ENCODE measurements at regions not wholly inside any gene's neighbourhood (a gene's known extent, or its start where the extent isn't known, plus 50 kb on each side); places are given as distances from the start of the nearest gene placed in this dataset.

GRCh38 chr2:118671701-118672454 lies 175.6 kb downstream of the EN1 start:
- no peak for DNase-seq (ENCODE audit: low read depth in 1 of 2, low spot score in 1 of 2)
- no peaks in the 10 kb centered on the region for H3K4me1 ChIP-seq (ENCODE audit: low read depth)
- H3K4me3 ChIP-seq, result no peak overlapping the region
- no peak overlapping the region for H3K27ac ChIP-seq
- no peaks in the 10 kb centered on the region for H3K36me3 ChIP-seq
- no peaks in the 10 kb centered on the region for H3K9me3 ChIP-seq (ENCODE audit: low read depth)
- no peak for TF ChIP-seq CTCF (IDR thresholded peaks at IDR 0.05; ENCODE audit: low read depth, low read length)
- H3K27me3 ChIP-seq, result no peaks in the 10 kb centered on the region

GRCh38 chr2:118670838-118671237 lies 176.6 kb downstream of the EN1 start:
- H3K27ac ChIP-seq, result no peak overlapping the region
- peak in 1 of 2 donors; percentile 84 for DNase-seq (ENCODE audit: low read depth in 1 of 2, low spot score in 1 of 2)
- TF ChIP-seq CTCF (IDR thresholded peaks at IDR 0.05; ENCODE audit: low read depth, low read length), result no peak

GRCh38 chr2:118670276-118670675 lies 177.2 kb downstream of the EN1 start:
- DNase-seq (ENCODE audit: low read depth in 1 of 2, low spot score in 1 of 2), result no peak
- H3K27me3 ChIP-seq, result no peaks in the 10 kb centered on the region
- H3K4me3 ChIP-seq, result no peak overlapping the region
- TF ChIP-seq CTCF (IDR thresholded peaks at IDR 0.05; ENCODE audit: low read depth, low read length), result no peak
- no peaks in the 10 kb centered on the region for H3K36me3 ChIP-seq
- no peaks in the 10 kb centered on the region for H3K9me3 ChIP-seq (ENCODE audit: low read depth)
- H3K27ac ChIP-seq, result no peak overlapping the region
- H3K4me1 ChIP-seq (ENCODE audit: low read depth), result no peaks in the 10 kb centered on the region

More at GRCh38 chr2:118670838-118671237, 176.6 kb downstream of the EN1 start:
- Histone ChIP-seq H3K27me3 (no peaks in the 10 kb centered on the region), H3K36me3 (no peaks in the 10 kb centered on the region), H3K4me1 (ENCODE audit: low read depth) (no peaks in the 10 kb centered on the region), H3K9me3 (ENCODE audit: low read depth) (no peaks in the 10 kb centered on the region), H3K4me3 (no peak overlapping the region)

GRCh38 chr2:118669654-118670053 lies 177.8 kb downstream of the EN1 start:
- Histone ChIP-seq H3K9me3 (ENCODE audit: low read depth) (no peaks in the 10 kb centered on the region), H3K4me3 (no peak overlapping the region), H3K4me1 (ENCODE audit: low read depth) (no peaks in the 10 kb centered on the region), H3K27me3 (no peaks in the 10 kb centered on the region), H3K36me3 (no peaks in the 10 kb centered on the region), H3K27ac (no peak overlapping the region)
- DNase-seq (ENCODE audit: low read depth in 1 of 2, low spot score in 1 of 2), result no peak
- TF ChIP-seq CTCF (IDR thresholded peaks at IDR 0.05; ENCODE audit: low read depth, low read length), result no peak

- DNase-seq (ENCODE audit: low read depth in 1 of 2, low spot score in 1 of 2), result peak in 1 of 2 donors; percentile 94
- Histone ChIP-seq H3K4me1 (ENCODE audit: low read depth) (no peaks in the 10 kb centered on the region), H3K36me3 (no peaks in the 10 kb centered on the region), H3K27ac (no peak overlapping the region), H3K4me3 (no peak overlapping the region), H3K9me3 (ENCODE audit: low read depth) (no peaks in the 10 kb centered on the region), H3K27me3 (no peaks in the 10 kb centered on the region)
- TF ChIP-seq CTCF (IDR thresholded peaks at IDR 0.05; ENCODE audit: low read depth, low read length), result no peak
Measured at GRCh38 chr2:118668431-118669424, 178.7 kb downstream of the EN1 start.
